ENCODE measurements at regions not wholly inside any gene's neighbourhood (a gene's known extent, or its start where the extent isn't known, plus 50 kb on each side); places are given as distances from the start of the nearest gene placed in this dataset.
"Not testable (repeated sequence)": the region's sequence is repeated elsewhere in the genome, so short reads cannot be mapped to it uniquely, and the experiment has no call there.

DNA sequence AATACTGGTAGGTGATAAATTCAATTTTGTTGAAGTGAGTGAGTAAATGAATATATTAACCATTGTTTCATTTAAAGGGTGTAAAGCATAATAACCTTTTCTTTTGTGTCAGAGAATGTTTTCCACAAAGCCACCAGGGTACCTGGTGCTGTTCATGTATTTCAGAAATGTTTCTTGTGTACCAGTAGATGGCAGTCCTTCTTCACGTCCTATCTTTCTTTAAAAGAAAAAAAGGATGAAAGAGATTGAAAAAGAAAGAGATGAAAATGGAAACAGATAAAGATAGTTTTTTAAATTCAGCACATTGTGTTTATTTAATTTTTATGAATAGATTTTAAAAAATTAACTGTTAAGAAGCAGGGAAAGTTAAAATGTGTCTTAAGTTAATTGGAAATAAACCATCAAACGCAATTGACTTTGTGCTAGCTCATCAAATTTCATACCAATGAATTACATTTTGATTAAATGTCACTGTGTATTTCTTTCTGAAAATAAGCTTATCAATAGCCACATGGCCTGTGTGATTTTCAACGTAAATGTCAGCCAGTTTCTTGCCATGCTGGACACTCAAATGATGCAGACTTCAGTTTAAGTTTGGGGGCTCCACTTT is 65.5 kb upstream of the CHORDC1 start:
- DNase-seq (ENCODE audit: low spot score) = peak; percentile 19

DNA sequence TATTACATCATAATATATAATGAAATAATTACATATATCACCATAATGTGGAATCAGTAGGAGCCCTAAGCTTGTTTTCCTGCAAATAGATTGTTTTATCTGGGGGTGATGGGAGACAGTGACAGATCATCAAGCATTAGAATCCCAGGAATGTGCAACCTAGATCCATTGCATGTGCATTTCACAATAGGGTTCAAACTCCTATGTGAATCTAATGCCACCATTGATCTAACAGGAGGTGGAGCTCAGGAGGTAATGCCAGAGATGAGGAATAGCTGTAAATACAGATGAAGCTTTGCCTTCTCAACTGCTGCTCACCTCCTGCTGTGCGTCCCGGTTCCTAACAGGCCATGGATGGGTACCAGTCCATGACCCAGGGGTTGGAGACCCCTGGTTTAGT is 63.8 kb upstream of the CHORDC1 start:
- no peak for DNase-seq (ENCODE audit: low spot score)

DNA sequence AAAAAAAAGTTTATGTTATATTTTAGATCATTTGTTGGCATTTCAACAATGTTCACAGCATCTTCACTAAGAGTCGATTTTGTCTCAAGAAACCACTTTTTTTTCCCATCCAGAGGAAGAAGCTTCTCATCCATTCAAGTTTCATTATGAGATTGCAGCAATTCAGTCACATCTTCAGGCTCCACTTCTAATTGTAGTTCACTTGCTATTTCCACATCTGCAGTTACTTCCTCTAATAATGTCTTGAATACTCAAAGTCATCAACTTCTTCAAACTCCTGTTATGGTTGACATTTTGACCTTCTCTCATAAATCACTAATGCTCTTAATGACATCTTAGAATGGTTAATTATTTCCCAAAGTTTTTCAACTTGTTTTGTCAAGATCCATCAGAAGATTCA is 61.3 kb upstream of the CHORDC1 start:
- no peak for DNase-seq (ENCODE audit: low spot score)

DNA sequence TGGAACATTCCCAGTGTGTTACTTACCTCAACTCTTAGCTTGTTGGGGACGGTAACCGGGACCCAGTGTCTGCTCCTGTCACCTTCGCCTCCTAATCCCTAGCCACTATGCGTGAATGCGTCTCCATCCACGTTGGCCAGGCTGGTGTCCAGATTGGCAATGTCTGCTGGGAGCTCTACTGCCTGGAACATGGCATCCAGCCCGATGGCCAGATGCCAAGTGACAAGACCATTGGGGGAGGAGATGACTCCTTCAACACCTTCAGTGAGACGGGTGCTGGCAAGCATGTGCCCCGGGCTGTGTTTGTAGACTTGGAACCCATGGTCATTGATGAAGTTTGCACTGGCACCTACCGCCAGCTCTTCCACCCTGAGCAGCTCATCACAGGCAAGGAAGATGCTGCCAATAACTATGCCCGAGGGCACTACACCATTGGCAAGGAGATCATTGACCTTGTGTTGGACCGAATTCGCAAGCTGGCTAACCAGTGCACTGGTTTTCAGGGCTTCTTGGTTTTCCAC is 59.8 kb upstream of the CHORDC1 start:
- not testable (repeated sequence) for DNase-seq (ENCODE audit: low spot score)

DNA sequence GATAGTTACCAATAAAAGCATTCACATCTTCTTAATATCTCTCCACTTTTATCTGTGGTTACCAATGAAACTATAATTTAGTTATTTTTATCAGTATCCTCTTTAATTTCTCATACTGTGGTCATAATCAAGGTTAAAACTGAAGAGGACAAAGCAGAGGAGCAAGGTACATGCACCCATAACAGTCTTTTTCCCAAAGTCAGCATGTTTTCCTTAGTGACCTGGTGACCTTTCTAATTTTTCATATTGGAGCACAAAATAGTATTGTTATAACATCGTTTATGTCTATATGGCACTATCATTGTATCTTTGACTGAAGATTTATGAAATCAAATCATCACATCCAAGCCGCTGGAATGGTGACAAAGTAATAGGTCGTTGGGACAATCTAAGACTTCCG is 51.5 kb upstream of the CHORDC1 start:
- no peak for DNase-seq (ENCODE audit: low spot score)
